BJ (cell line): ENCODE measurements at regions not wholly inside any gene's neighbourhood (a gene's known extent, or its start where the extent isn't known, plus 50 kb on each side); places are given as distances from the start of the nearest gene placed in this dataset.
"Not testable (repeated sequence)": the region's sequence is repeated elsewhere in the genome, so short reads cannot be mapped to it uniquely, and the experiment has no call there.

Experiments used
- CTCF ChIA-PET: fragments of 350-600 bp; formaldehyde crosslinking; extraction: SDS; loops from one replicate; lab custom pipeline; 2021; ENCODE audit warnings: antibody characterized with exemption, inconsistent platforms; lab: Yijun Ruan, JAX
- POLR2A ChIA-PET: fragments of 300-600 bp; sonication (Branson Sonifier 250); formaldehyde crosslinking; extraction: SDS; loops from one replicate; lab custom pipeline; 2021; ENCODE audit warnings: antibody characterized with exemption; lab: Charles Lee
- DNase-seq: peaks from one replicate; pipeline ENCODE4 v3.0.0-alpha.2; 2011; ENCODE audit warnings: low read depth
- H3K27me3 ChIP-seq: 2 replicates; pipeline ENCODE4 v1.6.0; 2011; ENCODE audit warnings: low read length; ENCODE audit not compliant: control insufficient read depth, insufficient read depth
- H3K36me3 ChIP-seq: 2 replicates; pipeline ENCODE4 v1.5.1; 2011; ENCODE audit warnings: low read length; ENCODE audit not compliant: control insufficient read depth, insufficient read depth
- H3K4me3 ChIP-seq: 2 replicates; pipeline ENCODE4 v1.5.1; 2011; ENCODE audit warnings: low read depth, mild to moderate bottlenecking, control low read depth, low read length
- CTCF ChIP-seq: IDR thresholded peaks from 2 replicates; pipeline ENCODE4 v1.5.1; 2011; ENCODE audit warnings: low read depth, mild to moderate bottlenecking, control low read depth, inconsistent platforms, low read length, moderate library complexity; ENCODE audit not compliant: insufficient read depth

GRCh38 chr4:19193274-19193981 is 1058.3 kb upstream of the SLIT2 start:
- H3K4me3 ChIP-seq, result no peak overlapping the region
- no peaks in the 10 kb centered on the region for H3K27me3 ChIP-seq
- CTCF ChIA-PET, result no interaction called here
- no peaks in the 10 kb centered on the region for H3K36me3 ChIP-seq
- POLR2A ChIA-PET, result no interaction called here
- TF ChIP-seq CTCF, result no peak
- no peak for DNase-seq

GRCh38 chr4:19191979-19192650 is 1059.6 kb upstream of the SLIT2 start:
- ChIA-PET CTCF (interaction anchor here (0.6 kb wide), 1 partner anchor 516 kb away, joined by 3 read pairs; no protein-coding TSS in a partner anchor), POLR2A (no interaction called here)
- no peak for TF ChIP-seq CTCF
- DNase-seq, result no peak
- Histone ChIP-seq H3K27me3 (no peaks in the 10 kb centered on the region), H3K4me3 (no peak overlapping the region), H3K36me3 (no peaks in the 10 kb centered on the region)

- TF ChIP-seq CTCF, result no peak
- ChIA-PET CTCF (interaction anchor here (0.5 kb wide), 1 partner anchor 1108 kb away, joined by 3 read pairs; no protein-coding TSS in a partner anchor), POLR2A (no interaction called here)
- Histone ChIP-seq H3K4me3 (no peak overlapping the region), H3K36me3 (no peaks in the 10 kb centered on the region), H3K27me3 (no peaks in the 10 kb centered on the region)
- no peak for DNase-seq
These were observed 1064.0 kb upstream of the SLIT2 start for GRCh38 chr4:19187691-19188090.

DNA sequence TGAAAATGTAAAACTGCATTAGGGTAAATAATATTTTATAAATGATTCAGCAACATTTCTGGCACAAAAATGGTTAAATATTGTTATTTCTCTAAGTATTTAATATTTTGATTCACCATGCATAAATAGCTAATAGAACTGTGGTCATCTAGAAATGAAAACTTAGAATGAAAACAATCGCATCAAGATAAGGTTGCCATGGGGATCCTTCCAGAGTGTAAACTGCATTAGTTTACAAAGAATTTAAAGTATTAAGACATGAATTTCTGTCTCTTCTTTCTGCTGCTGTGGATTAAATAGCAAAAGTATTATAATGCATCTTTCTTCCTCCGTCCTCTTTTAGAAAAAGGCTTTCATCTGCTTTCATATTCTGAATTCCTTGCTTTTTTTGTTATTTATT is 1064.6 kb upstream of the SLIT2 start:
- POLR2A ChIA-PET, result no interaction called here
- no peak for TF ChIP-seq CTCF
- CTCF ChIA-PET, result no interaction called here
- no peak overlapping the region for H3K4me3 ChIP-seq
- no peaks in the 10 kb centered on the region for H3K27me3 ChIP-seq
- peak; percentile 12 for DNase-seq
- H3K36me3 ChIP-seq, result no peaks in the 10 kb centered on the region

DNA sequence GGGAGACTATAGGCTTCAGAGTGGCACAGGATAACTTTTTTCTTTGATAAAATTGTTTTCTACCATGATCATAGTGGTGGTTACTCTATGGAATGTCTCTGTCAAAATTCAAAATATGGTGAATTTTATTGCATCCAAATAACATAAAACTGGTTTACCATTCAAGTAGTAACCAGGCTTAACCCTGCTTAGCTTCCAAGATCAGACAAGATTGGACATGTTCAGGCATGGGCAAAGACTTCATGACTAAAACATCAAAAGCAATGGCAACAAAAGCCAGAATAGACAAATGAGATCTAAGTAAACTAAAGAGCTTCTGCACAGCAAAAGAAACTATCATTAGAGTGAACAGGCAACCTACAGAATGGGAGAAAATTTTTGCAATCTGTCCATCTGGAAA is 1070.1 kb upstream of the SLIT2 start:
- CTCF ChIA-PET, result interaction anchor here (0.9 kb wide), 1 partner anchor 26 kb away, joined by 3 read pairs; no protein-coding TSS in a partner anchor
- H3K36me3 ChIP-seq, H3K4me3 ChIP-seq, DNase-seq, H3K27me3 ChIP-seq, POLR2A ChIA-PET: not testable (repeated sequence)
